ENCODE measurements at regions not wholly inside any gene's neighbourhood (a gene's known extent, or its start where the extent isn't known, plus 50 kb on each side); places are given as distances from the start of the nearest gene placed in this dataset.

- TF ChIP-seq CTCF (conservative IDR thresholded peaks at IDR 0.05; ENCODE audit: low read depth): no peak
- ChIA-PET POLR2A (ENCODE audit: low non-redundant PET) (no interaction called here), CTCF (no interaction called here)
- no peak overlapping the region; the same call in 1 of the 2 replicates for H3K27ac ChIP-seq
- DNase-seq (ENCODE audit: low spot score): no peak
These were observed 67.5 kb upstream of the ERCC6L2 start for GRCh38 chr9:95808011-95808410.

- no peak for TF ChIP-seq CTCF (conservative IDR thresholded peaks at IDR 0.05; ENCODE audit: low read depth)
- no peak overlapping the region; the same call in 1 of the 2 replicates for H3K27ac ChIP-seq
- CTCF ChIA-PET: no interaction called here
- POLR2A ChIA-PET (ENCODE audit: low non-redundant PET): no interaction called here
- no peak for DNase-seq (ENCODE audit: low spot score)
These were observed 68.1 kb upstream of the ERCC6L2 start for GRCh38 chr9:95807326-95807947.

GRCh38 chr9:95803197-95803596 is 72.3 kb upstream of the ERCC6L2 start:
- ChIA-PET CTCF (no interaction called here), POLR2A (ENCODE audit: low non-redundant PET) (no interaction called here)
- no peak for DNase-seq (ENCODE audit: low spot score)
- TF ChIP-seq CTCF (conservative IDR thresholded peaks at IDR 0.05; ENCODE audit: low read depth): no peak
- H3K27ac ChIP-seq: no peak overlapping the region

- CTCF ChIA-PET: no interaction called here
- POLR2A ChIA-PET (ENCODE audit: low non-redundant PET): no interaction called here
- H3K27ac ChIP-seq: no peak overlapping the region
- no peak for TF ChIP-seq CTCF (conservative IDR thresholded peaks at IDR 0.05; ENCODE audit: low read depth)
- DNase-seq (ENCODE audit: low spot score): no peak
These were observed 73.7 kb upstream of the ERCC6L2 start for GRCh38 chr9:95801797-95802196.

GRCh38 chr9:95796029-95796428 is 79.5 kb upstream of the ERCC6L2 start:
- peak overlapping the region; percentile 78; the same call in 1 of the 2 replicates for H3K27ac ChIP-seq
- no peak for TF ChIP-seq CTCF (conservative IDR thresholded peaks at IDR 0.05; ENCODE audit: low read depth)
- no peak for DNase-seq (ENCODE audit: low spot score)
- ChIA-PET CTCF (no interaction called here), POLR2A (ENCODE audit: low non-redundant PET) (no interaction called here)

- peak overlapping the region; percentile 78 for H3K27ac ChIP-seq
- POLR2A ChIA-PET (ENCODE audit: low non-redundant PET): no interaction called here
- CTCF ChIA-PET: interaction anchor here (0.7 kb wide), 2 partner anchors 21 to 30 kb away, joined by 3 read pairs; no protein-coding TSS in a partner anchor
These were observed 81.3 kb upstream of the ERCC6L2 start for GRCh38 chr9:95793924-95794828.

More at GRCh38 chr9:95793924-95794828, 81.3 kb upstream of the ERCC6L2 start:
- no peak for TF ChIP-seq CTCF (conservative IDR thresholded peaks at IDR 0.05; ENCODE audit: low read depth)
- peak; percentile 34 for DNase-seq (ENCODE audit: low spot score)

All from RWPE1 (cell line).